Heart left ventricle (tissue), 13 donors: ENCODE measurements at regions not wholly inside any gene's neighbourhood (a gene's known extent, or its start where the extent isn't known, plus 50 kb on each side); places are given as distances from the start of the nearest gene placed in this dataset.

Source experiments
- CTCF ChIP-seq, 12 donors: fragments of 200-600 bp; sonication (generic) in 4 of 12; IDR thresholded peaks; one replicate each; pipeline versions ENCODE4 v1.5.0 to v1.8.0; 2018 to 2022; ENCODE audit warnings: antibody characterized with exemption in 12 of 12, mild to moderate bottlenecking in 5 of 12
- POLR2A ChIP-seq, 2 donors: fragments of 450-650 bp; IDR thresholded peaks; one replicate each; pipeline ENCODE4 v1.6.1; 2017; ENCODE audit warnings: antibody characterized with exemption in 2 of 2, mild to moderate bottlenecking in 2 of 2, moderate library complexity in 2 of 2
- donor health status: ischemic (EF 13 %, LVEDD 7.1; RV severe dilation, severe dysfunction).
- donor health status: DM: no; HTN: yes; CAD: no.
- donor health status: DM: no; HTN: no; CAD: no.
- donor health status: ischemic (EF 25% LVEDD 6.9; RV normal size, moderate dysfunction).
- donor health status: ischemic (EF 25% LVEDD 5.7; RV mildly dilated, moderate dysfunction).
- donor health status: ischemic (EF 35%, LVEDD 5.7; RV mildly dilated, moderate dysfunction).
- donor health status: nonischemic (EF 11% LVEDD 7.7; RV severe dilation, severe dysfunction).
- donor health status: DM: yes; HTN: yes; CAD: no.
- donor health status: PGD.
- donor health status: ischemic (EF 29% LVEDD 5.4; RV normal size, mild dysfunction).
- donor health status: nonischemic (EF 23%, LVEDD 6.1; RV moderate dilation, normal function).

DNA sequence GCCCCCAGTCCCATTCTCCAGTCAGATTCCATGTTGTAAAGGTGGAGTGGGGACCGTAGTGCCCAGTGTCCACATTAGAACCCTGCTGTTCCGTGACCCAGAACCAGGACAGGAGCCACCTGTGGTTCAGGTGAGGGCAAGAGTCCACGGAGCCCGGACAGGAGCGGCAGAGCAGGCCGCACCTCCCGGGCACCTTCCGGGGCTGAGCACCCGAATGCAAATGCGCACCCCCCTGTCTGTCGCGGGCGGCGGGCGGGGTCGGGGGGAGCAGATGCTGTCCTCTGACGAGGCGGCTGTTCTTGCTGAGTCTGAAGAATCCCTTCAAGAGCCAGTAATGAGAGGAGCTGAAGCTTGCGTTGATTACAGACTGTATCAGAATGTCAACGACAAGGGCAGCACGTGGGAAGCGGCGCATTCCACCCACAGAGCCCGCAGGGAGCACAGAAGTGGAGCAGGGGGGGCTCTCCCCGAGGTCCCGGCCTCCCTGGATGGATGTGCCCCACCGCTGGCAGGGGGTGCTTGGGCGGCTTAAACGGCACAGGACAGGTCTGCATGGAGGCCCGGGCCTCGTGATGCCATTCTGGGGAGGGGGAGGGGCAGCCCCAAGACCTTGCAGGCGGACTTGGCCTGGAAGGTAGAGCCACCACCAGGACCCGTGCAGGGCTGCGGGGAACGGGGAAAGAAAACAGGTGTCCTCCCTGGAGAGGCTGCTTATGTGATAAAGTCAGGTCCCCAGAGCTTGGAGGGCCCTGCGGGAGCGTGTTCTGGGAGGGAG lies 407.5 kb upstream of the RNF32 start:
- TF ChIP-seq CTCF (IDR thresholded peaks at IDR 0.05) (no peak), POLR2A (IDR thresholded peaks at IDR 0.05) (no peak)
